Right atrium auricular region (tissue), 2 donors: ENCODE measurements at regions not wholly inside any gene's neighbourhood (a gene's known extent, or its start where the extent isn't known, plus 50 kb on each side); places are given as distances from the start of the nearest gene placed in this dataset.

Experiments used
- DNase-seq: peaks from one replicate; pipeline ENCODE4 v3.0.0-alpha.2; 2019; ENCODE audit warnings: low spot score
- H3K27ac ChIP-seq, 2 donors: fragments of 200-600 bp; sonication (generic); 1 replicate in 1 of 2; 2 replicates in 1 of 2; pipeline ENCODE4 v1.5.1; 2016 to 2019
- H3K27me3 ChIP-seq, 2 donors: fragments of 200-600 bp; sonication (generic); one replicate each; pipeline versions ENCODE4 v1.5.1 to v1.6.0; 2017 to 2019
- H3K36me3 ChIP-seq: fragments of 200-600 bp; sonication (generic); one replicate; pipeline ENCODE4 v1.5.1; 2016
- H3K4me1 ChIP-seq, 2 donors: fragments of 200-600 bp; sonication (generic); one replicate each; pipeline versions ENCODE4 v1.5.1 to v1.6.0; 2017 to 2019
- H3K4me3 ChIP-seq, 2 donors: fragments of 200-600 bp; sonication (generic); 1 replicate in 1 of 2; 2 replicates in 1 of 2; pipeline ENCODE4 v1.5.1; 2017 to 2019; ENCODE audit warnings: mild to moderate bottlenecking in 1 of 2, moderate library complexity in 1 of 2
- H3K9me3 ChIP-seq, 2 donors: fragments of 200-600 bp; sonication (generic); one replicate each; pipeline ENCODE4 v1.5.1; 2019
- TF ChIP-seq, protein P1 (sequence below), 2 donors: fragments of 200-600 bp; sonication (generic); IDR thresholded peaks; one replicate each; pipeline ENCODE4 v1.5.1; 2019; ENCODE audit warnings: antibody characterized with exemption in 2 of 2

- TF ChIP-seq, protein P1, sequence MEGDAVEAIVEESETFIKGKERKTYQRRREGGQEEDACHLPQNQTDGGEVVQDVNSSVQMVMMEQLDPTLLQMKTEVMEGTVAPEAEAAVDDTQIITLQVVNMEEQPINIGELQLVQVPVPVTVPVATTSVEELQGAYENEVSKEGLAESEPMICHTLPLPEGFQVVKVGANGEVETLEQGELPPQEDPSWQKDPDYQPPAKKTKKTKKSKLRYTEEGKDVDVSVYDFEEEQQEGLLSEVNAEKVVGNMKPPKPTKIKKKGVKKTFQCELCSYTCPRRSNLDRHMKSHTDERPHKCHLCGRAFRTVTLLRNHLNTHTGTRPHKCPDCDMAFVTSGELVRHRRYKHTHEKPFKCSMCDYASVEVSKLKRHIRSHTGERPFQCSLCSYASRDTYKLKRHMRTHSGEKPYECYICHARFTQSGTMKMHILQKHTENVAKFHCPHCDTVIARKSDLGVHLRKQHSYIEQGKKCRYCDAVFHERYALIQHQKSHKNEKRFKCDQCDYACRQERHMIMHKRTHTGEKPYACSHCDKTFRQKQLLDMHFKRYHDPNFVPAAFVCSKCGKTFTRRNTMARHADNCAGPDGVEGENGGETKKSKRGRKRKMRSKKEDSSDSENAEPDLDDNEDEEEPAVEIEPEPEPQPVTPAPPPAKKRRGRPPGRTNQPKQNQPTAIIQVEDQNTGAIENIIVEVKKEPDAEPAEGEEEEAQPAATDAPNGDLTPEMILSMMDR (IDR thresholded peaks at IDR 0.05) = no peak
- Histone ChIP-seq H3K4me3 (no peak overlapping the region), H3K27me3 (no peaks in the 10 kb centered on the region), H3K36me3 (no peaks in the 10 kb centered on the region), H3K4me1 (no peaks in the 10 kb centered on the region), H3K27ac (no peak overlapping the region), H3K9me3 (no peaks in the 10 kb centered on the region)
- no peak for DNase-seq
Measured at GRCh38 chr16:77589071-77589765, 133.1 kb upstream of the NUDT7 start.

GRCh38 chr16:77590707-77591106, 131.6 kb upstream of the NUDT7 start:
- no peaks in the 10 kb centered on the region for H3K9me3 ChIP-seq
- no peaks in the 10 kb centered on the region for H3K36me3 ChIP-seq
- TF ChIP-seq, protein P1 (IDR thresholded peaks at IDR 0.05) = no peak

GRCh38 chr16:77591347-77591746, 131.0 kb upstream of the NUDT7 start:
- H3K9me3 ChIP-seq = no peaks in the 10 kb centered on the region
- DNase-seq = no peak
- no peak overlapping the region for H3K4me3 ChIP-seq
- no peaks in the 10 kb centered on the region for H3K36me3 ChIP-seq
- no peaks in the 10 kb centered on the region for H3K4me1 ChIP-seq
- H3K27me3 ChIP-seq = no peaks in the 10 kb centered on the region
- TF ChIP-seq, protein P1 (IDR thresholded peaks at IDR 0.05) = no peak
- no peak overlapping the region for H3K27ac ChIP-seq

More at GRCh38 chr16:77590707-77591106, 131.6 kb upstream of the NUDT7 start:
- Histone ChIP-seq H3K4me3 (no peak overlapping the region), H3K4me1 (no peaks in the 10 kb centered on the region), H3K27me3 (no peaks in the 10 kb centered on the region), H3K27ac (no peak overlapping the region)
- no peak for DNase-seq

DNA sequence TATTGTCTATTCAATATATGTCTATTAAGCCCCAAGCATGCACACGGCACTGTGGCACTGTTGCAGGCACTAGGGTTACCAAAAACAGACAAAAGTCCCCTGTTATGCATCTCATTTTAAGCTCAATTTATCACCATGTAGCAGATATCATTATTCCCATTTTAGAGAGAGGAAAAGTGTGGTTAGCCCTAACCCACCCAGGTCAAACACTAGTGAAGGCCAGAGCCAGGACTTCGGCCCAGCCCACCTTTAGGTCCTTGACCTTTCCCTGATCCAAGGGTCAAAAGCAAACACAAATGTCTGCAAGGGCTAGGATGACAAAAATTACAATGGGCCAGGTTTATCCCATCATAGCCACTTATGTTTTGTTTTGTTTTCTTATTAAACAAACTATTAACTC, 130.3 kb upstream of the NUDT7 start:
- Histone ChIP-seq H3K9me3 (no peaks in the 10 kb centered on the region), H3K27ac (no peak overlapping the region), H3K27me3 (no peaks in the 10 kb centered on the region), H3K36me3 (no peaks in the 10 kb centered on the region), H3K4me1 (no peaks in the 10 kb centered on the region), H3K4me3 (no peak overlapping the region)
- TF ChIP-seq, protein P1 (IDR thresholded peaks at IDR 0.05) = no peak
- DNase-seq = no peak

DNA sequence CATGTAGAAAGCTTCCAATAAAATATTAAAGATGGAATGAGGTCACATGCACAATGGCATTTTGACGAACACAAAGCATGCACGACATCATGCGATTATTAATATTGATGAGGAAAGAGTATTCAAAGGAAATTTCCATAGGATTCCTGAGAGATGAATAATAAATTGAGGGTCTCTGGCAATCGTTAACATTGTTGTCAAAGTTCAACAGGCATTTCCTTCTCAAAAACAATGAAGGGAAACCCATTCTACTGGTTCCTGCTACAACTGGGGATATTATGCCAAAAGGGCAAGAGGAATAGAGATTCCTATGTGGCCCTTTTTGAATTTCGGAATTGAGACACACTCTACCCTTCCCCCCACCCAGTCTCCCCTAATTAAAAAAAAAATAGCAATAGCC, 128.3 kb upstream of the NUDT7 start:
- Histone ChIP-seq H3K36me3 (no peaks in the 10 kb centered on the region), H3K27me3 (no peaks in the 10 kb centered on the region), H3K27ac (no peak overlapping the region), H3K9me3 (no peaks in the 10 kb centered on the region), H3K4me1 (no peaks in the 10 kb centered on the region), H3K4me3 (no peak overlapping the region)
- no peak for DNase-seq
- TF ChIP-seq, protein P1 (IDR thresholded peaks at IDR 0.05) = no peak
